Activated T-cell treated with anti-CD3 and anti-CD28 coated beads, Interleukin-2, amount 50 U/mL, for 48 hours (primary cell): ENCODE measurements at regions not wholly inside any gene's neighbourhood (a gene's known extent, or its start where the extent isn't known, plus 50 kb on each side); places are given as distances from the start of the nearest gene placed in this dataset.

Experiments
- DNase-seq, 2 experiments: peaks; one replicate each; pipeline ENCODE4 v3.0.0-alpha.2; 2020

GRCh38 chr13:24052547-24053518 lies 107.7 kb upstream of the SPATA13 start:
- DNase-seq, result no peak

- peak; percentile 70 to 71 for DNase-seq
Measured at GRCh38 chr13:24053519-24054251, 106.8 kb upstream of the SPATA13 start.

- no peak for DNase-seq
Measured at GRCh38 chr13:24056616-24057137, 103.8 kb upstream of the SPATA13 start.

- no peak for DNase-seq
Measured at GRCh38 chr13:24060993-24061392, 99.5 kb upstream of the SPATA13 start.

- DNase-seq, result no peak
Measured at GRCh38 chr13:24063281-24063877, 97.1 kb upstream of the SPATA13 start.

- DNase-seq, result no peak
Measured at GRCh38 chr13:24064371-24064770, 96.1 kb upstream of the SPATA13 start.

- no peak for DNase-seq
Measured at GRCh38 chr13:24065176-24065575, 95.3 kb upstream of the SPATA13 start.

GRCh38 chr13:24066405-24067295 lies 93.9 kb upstream of the SPATA13 start:
- no peak for DNase-seq

GRCh38 chr13:24068472-24068871 lies 92.0 kb upstream of the SPATA13 start:
- DNase-seq, result no peak

GRCh38 chr13:24071016-24071415 lies 89.5 kb upstream of the SPATA13 start:
- no peak for DNase-seq

- no peak for DNase-seq
Measured at GRCh38 chr13:24071423-24072075, 89.0 kb upstream of the SPATA13 start.

- no peak for DNase-seq
Measured at GRCh38 chr13:24073657-24074056, 86.9 kb upstream of the SPATA13 start.

- no peak for DNase-seq
Measured at GRCh38 chr13:24074678-24075077, 85.8 kb upstream of the SPATA13 start.

- no peak for DNase-seq
Measured at GRCh38 chr13:24075137-24075975, 85.2 kb upstream of the SPATA13 start.

GRCh38 chr13:24076109-24076508 lies 84.4 kb upstream of the SPATA13 start:
- no peak for DNase-seq

- DNase-seq, result no peak
Measured at GRCh38 chr13:24076636-24077035, 83.9 kb upstream of the SPATA13 start.

- DNase-seq, result no peak
Measured at GRCh38 chr13:24080134-24080533, 80.4 kb upstream of the SPATA13 start.

GRCh38 chr13:24081387-24081786 lies 79.1 kb upstream of the SPATA13 start:
- DNase-seq, result no peak

GRCh38 chr13:24083141-24083540 lies 77.4 kb upstream of the SPATA13 start:
- no peak for DNase-seq

GRCh38 chr13:24083722-24084421 lies 76.6 kb upstream of the SPATA13 start:
- no peak for DNase-seq
